ENCODE measurements at regions not wholly inside any gene's neighbourhood (a gene's known extent, or its start where the extent isn't known, plus 50 kb on each side); places are given as distances from the start of the nearest gene placed in this dataset.

GRCh38 chr5:72630081-72630480, 122.9 kb upstream of the ZNF366 start:
- Histone ChIP-seq H3K4ac (replicated peaks; ENCODE audit: insufficient read length, low read depth, low read length) (no peak overlapping the region), H2BK120ac (replicated peaks; ENCODE audit: low read depth, low read length) (no peak overlapping the region), H3K27ac (ENCODE audit: low read depth, low read length) (no peak overlapping the region), H2BK20ac (ENCODE audit: low read length) (no peak overlapping the region), H3K4me3 (ENCODE audit: extremely low read depth in 1 of 4, insufficient read depth in 2 of 4, low read depth in 3 of 4, low read length in 4 of 4) (no peak overlapping the region), H3K56ac (replicated peaks; ENCODE audit: insufficient read length, low read depth, low read length) (no peak overlapping the region), H3K36me3 (ENCODE audit: control insufficient read depth in 2 of 4, insufficient read depth in 4 of 4, low read length in 3 of 4) (no peaks in the 10 kb centered on the region), H3K23me2 (ENCODE audit: low read depth, low read length) (no peaks in the 10 kb centered on the region; the same call in 1 of the 2 replicates), H4K8ac (ENCODE audit: extremely low read depth, insufficient read depth, low read length) (no peak overlapping the region), H2AFZ (ENCODE audit: low read length) (no peak overlapping the region), H4K91ac (replicated peaks; ENCODE audit: insufficient read length, low read length) (no peak overlapping the region), H3K79me2 (ENCODE audit: control insufficient read depth in 1 of 2, insufficient read depth in 2 of 2, low read length in 2 of 2) (no peaks in the 10 kb centered on the region), H2BK12ac (ENCODE audit: low read depth, low read length) (no peak overlapping the region), H3K9me3 (ENCODE audit: insufficient read depth in 2 of 2, low read depth in 1 of 2, low read length in 1 of 2) (no peaks in the 10 kb centered on the region), H3K18ac (ENCODE audit: extremely low read depth, low read length) (no peak overlapping the region), H3K9ac (replicated peaks in 1 of 4; ENCODE audit: extremely low read depth in 1 of 4, low read depth in 3 of 4, low read length in 3 of 4) (no peak overlapping the region), H2BK15ac (ENCODE audit: low read length) (no peak overlapping the region), H3K23ac (ENCODE audit: insufficient read length) (no peak overlapping the region), H3K14ac (ENCODE audit: insufficient read length) (no peak overlapping the region), H3K4me2 (ENCODE audit: insufficient read depth in 1 of 2, low read depth in 2 of 2, low read length in 2 of 2) (no peak overlapping the region), H3K79me1 (ENCODE audit: low read depth, low read length) (no peaks in the 10 kb centered on the region), H4K20me1 (replicated peaks in 1 of 2; ENCODE audit: control insufficient read depth in 1 of 2, insufficient read depth in 2 of 2, low read length in 2 of 2) (no peaks in the 10 kb centered on the region), H3K4me1 (replicated peaks in 1 of 4; ENCODE audit: control insufficient read depth in 3 of 4, insufficient read depth in 4 of 4, low read length in 3 of 4) (peaks cover 0 to 8% (median 4%) of the 10 kb centered on the region in 4 experiments; a peak in 6 of 7 replicates), H2AK5ac (ENCODE audit: low read depth, low read length) (no peak overlapping the region), H2BK5ac (ENCODE audit: low read depth, low read length) (no peak overlapping the region), H4K5ac (ENCODE audit: insufficient read length, low read depth, low read length) (no peak overlapping the region), H3K27me3 (replicated peaks in 1 of 4; ENCODE audit: control insufficient read depth in 3 of 4, extremely low read depth in 1 of 4, insufficient read depth in 3 of 4, low read length in 3 of 4) (no peaks in the 10 kb centered on the region)
- ChIA-PET CTCF (ENCODE audit: partially characterized antibody) (interaction anchor here (0.6 to 2.4 kb wide), 6 partner anchors 8 to 128 kb away, joined by 3 to 7 read pairs (median 4); no protein-coding TSS in a partner anchor), POLR2A (ENCODE audit: partially characterized antibody) (interaction anchor here (0.8 kb wide), 1 partner anchor 19 kb away, joined by 3 read pairs; no protein-coding TSS in a partner anchor)
- FAIRE-seq, result no peak
- DNase-seq (ENCODE audit: low read depth in 1 of 2, low spot score in 2 of 2), result no peak
- 96% methylated on average over 2 of the region's 2 CpGs; no CpG with 5 or more reads in 1 of the 2 experiments for WGBS, 2 experiments (ENCODE audit: extremely low coverage in 1 of 2, insufficient coverage in 1 of 2, insufficient read length in 1 of 2, insufficient replicate concordance in 2 of 2, low coverage in 1 of 2, low lambda C conversion rate in 2 of 2, missing lambda C conversion rate in 1 of 2)
- TF ChIP-seq RBBP5 (IDR thresholded peaks at IDR 0.05; ENCODE audit: borderline replicate concordance, low read depth, low read length) (no peak), SIRT6 (IDR thresholded peaks at IDR 0.05; ENCODE audit: low read length) (no peak), RFX5 (IDR thresholded peaks at IDR 0.05; ENCODE audit: borderline replicate concordance, low read depth, low read length) (no peak), POU5F1 (IDR thresholded peaks at IDR 0.05; ENCODE audit: low read depth, low read length) (no peak)

Data from H1 (cell line).